ENCODE measurements at regions not wholly inside any gene's neighbourhood (a gene's known extent, or its start where the extent isn't known, plus 50 kb on each side); places are given as distances from the start of the nearest gene placed in this dataset.

- Histone ChIP-seq H3K27me3 (ENCODE audit: control insufficient read depth, insufficient read depth, low read length) (no peaks in the 10 kb centered on the region), H3K4me2 (ENCODE audit: extremely low read depth, insufficient read depth, low read length) (no peak overlapping the region), H3K27ac (ENCODE audit: insufficient read depth, low read length) (no peak overlapping the region), H3K36me3 (ENCODE audit: control insufficient read depth, insufficient read depth, low read length) (no peaks in the 10 kb centered on the region), H4K20me1 (ENCODE audit: control insufficient read depth, extremely low read depth, insufficient read depth, low read length) (no peaks in the 10 kb centered on the region), H3K79me2 (ENCODE audit: control insufficient read depth, insufficient read depth, low read length) (no peaks in the 10 kb centered on the region), H2AFZ (ENCODE audit: low read length) (no peak overlapping the region), H3K4me3 (replicated peaks in 1 of 4; ENCODE audit: control extremely low read depth in 1 of 4, insufficient read depth in 1 of 4, low read depth in 3 of 4, low read length in 4 of 4) (no peak overlapping the region), H3K9ac (ENCODE audit: insufficient read depth, low read length) (no peak overlapping the region), H3K9me3 (ENCODE audit: control insufficient read depth, insufficient read depth, low read depth, low read length) (no peaks in the 10 kb centered on the region), H3K4me1 (ENCODE audit: control insufficient read depth, extremely low read depth, insufficient read depth, low read length) (no peaks in the 10 kb centered on the region)
- no peak for DNase-seq (ENCODE audit: low read depth in 2 of 2)
- TF ChIP-seq EZH2 (IDR thresholded peaks at IDR 0.05; ENCODE audit: low read length, missing control alignments): no peak
- TF ChIP-seq, protein P1, sequence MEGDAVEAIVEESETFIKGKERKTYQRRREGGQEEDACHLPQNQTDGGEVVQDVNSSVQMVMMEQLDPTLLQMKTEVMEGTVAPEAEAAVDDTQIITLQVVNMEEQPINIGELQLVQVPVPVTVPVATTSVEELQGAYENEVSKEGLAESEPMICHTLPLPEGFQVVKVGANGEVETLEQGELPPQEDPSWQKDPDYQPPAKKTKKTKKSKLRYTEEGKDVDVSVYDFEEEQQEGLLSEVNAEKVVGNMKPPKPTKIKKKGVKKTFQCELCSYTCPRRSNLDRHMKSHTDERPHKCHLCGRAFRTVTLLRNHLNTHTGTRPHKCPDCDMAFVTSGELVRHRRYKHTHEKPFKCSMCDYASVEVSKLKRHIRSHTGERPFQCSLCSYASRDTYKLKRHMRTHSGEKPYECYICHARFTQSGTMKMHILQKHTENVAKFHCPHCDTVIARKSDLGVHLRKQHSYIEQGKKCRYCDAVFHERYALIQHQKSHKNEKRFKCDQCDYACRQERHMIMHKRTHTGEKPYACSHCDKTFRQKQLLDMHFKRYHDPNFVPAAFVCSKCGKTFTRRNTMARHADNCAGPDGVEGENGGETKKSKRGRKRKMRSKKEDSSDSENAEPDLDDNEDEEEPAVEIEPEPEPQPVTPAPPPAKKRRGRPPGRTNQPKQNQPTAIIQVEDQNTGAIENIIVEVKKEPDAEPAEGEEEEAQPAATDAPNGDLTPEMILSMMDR (conservative IDR thresholded peaks at IDR 0.05 in 1 of 2, IDR thresholded peaks at IDR 0.05 in 1 of 2; ENCODE audit: low read depth in 1 of 2, low read length in 2 of 2): no peak
These were observed 191.8 kb upstream of the HNMT start for GRCh38 chr2:137772451-137772850.

GRCh38 chr2:137775529-137775928 lies 188.7 kb upstream of the HNMT start:
- no peaks in the 10 kb centered on the region for H3K79me2 ChIP-seq (ENCODE audit: control insufficient read depth, insufficient read depth, low read length)
- no peaks in the 10 kb centered on the region for H3K9me3 ChIP-seq (ENCODE audit: control insufficient read depth, insufficient read depth, low read depth, low read length)
- no peak overlapping the region for H3K4me3 ChIP-seq (replicated peaks in 1 of 4; ENCODE audit: control extremely low read depth in 1 of 4, insufficient read depth in 1 of 4, low read depth in 3 of 4, low read length in 4 of 4)
- H4K20me1 ChIP-seq (ENCODE audit: control insufficient read depth, extremely low read depth, insufficient read depth, low read length): no peaks in the 10 kb centered on the region
- H3K9ac ChIP-seq (ENCODE audit: insufficient read depth, low read length): no peak overlapping the region
- no peaks in the 10 kb centered on the region for H3K27me3 ChIP-seq (ENCODE audit: control insufficient read depth, insufficient read depth, low read length)
- no peaks in the 10 kb centered on the region for H3K4me1 ChIP-seq (ENCODE audit: control insufficient read depth, extremely low read depth, insufficient read depth, low read length)
- no peak for DNase-seq (ENCODE audit: low read depth in 2 of 2)
- no peak overlapping the region for H2AFZ ChIP-seq (ENCODE audit: low read length)
- TF ChIP-seq, protein P1 (conservative IDR thresholded peaks at IDR 0.05 in 1 of 2, IDR thresholded peaks at IDR 0.05 in 1 of 2; ENCODE audit: low read depth in 1 of 2, low read length in 2 of 2): no peak
- no peak for TF ChIP-seq EZH2 (IDR thresholded peaks at IDR 0.05; ENCODE audit: low read length, missing control alignments)
- no peak overlapping the region for H3K4me2 ChIP-seq (ENCODE audit: extremely low read depth, insufficient read depth, low read length)
- H3K27ac ChIP-seq (ENCODE audit: insufficient read depth, low read length): no peak overlapping the region
- H3K36me3 ChIP-seq (ENCODE audit: control insufficient read depth, insufficient read depth, low read length): no peaks in the 10 kb centered on the region

GRCh38 chr2:137776697-137777096 lies 187.6 kb upstream of the HNMT start:
- no peak for TF ChIP-seq EZH2 (IDR thresholded peaks at IDR 0.05; ENCODE audit: low read length, missing control alignments)
- TF ChIP-seq, protein P1 (conservative IDR thresholded peaks at IDR 0.05 in 1 of 2, IDR thresholded peaks at IDR 0.05 in 1 of 2; ENCODE audit: low read depth in 1 of 2, low read length in 2 of 2): no peak
- no peak for DNase-seq (ENCODE audit: low read depth in 2 of 2)
- H3K9me3 ChIP-seq (ENCODE audit: control insufficient read depth, insufficient read depth, low read depth, low read length): no peaks in the 10 kb centered on the region
- no peaks in the 10 kb centered on the region for H3K36me3 ChIP-seq (ENCODE audit: control insufficient read depth, insufficient read depth, low read length)
- H4K20me1 ChIP-seq (ENCODE audit: control insufficient read depth, extremely low read depth, insufficient read depth, low read length): no peaks in the 10 kb centered on the region
- no peak overlapping the region for H3K4me2 ChIP-seq (ENCODE audit: extremely low read depth, insufficient read depth, low read length)
- no peak overlapping the region for H3K4me3 ChIP-seq (replicated peaks in 1 of 4; ENCODE audit: control extremely low read depth in 1 of 4, insufficient read depth in 1 of 4, low read depth in 3 of 4, low read length in 4 of 4)
- no peaks in the 10 kb centered on the region for H3K4me1 ChIP-seq (ENCODE audit: control insufficient read depth, extremely low read depth, insufficient read depth, low read length)
- H3K9ac ChIP-seq (ENCODE audit: insufficient read depth, low read length): no peak overlapping the region
- H3K27ac ChIP-seq (ENCODE audit: insufficient read depth, low read length): no peak overlapping the region
- no peaks in the 10 kb centered on the region for H3K79me2 ChIP-seq (ENCODE audit: control insufficient read depth, insufficient read depth, low read length)
- no peaks in the 10 kb centered on the region for H3K27me3 ChIP-seq (ENCODE audit: control insufficient read depth, insufficient read depth, low read length)
- H2AFZ ChIP-seq (ENCODE audit: low read length): no peak overlapping the region
